Sigmoid colon (tissue), 6 donors: ENCODE measurements at regions not wholly inside any gene's neighbourhood (a gene's known extent, or its start where the extent isn't known, plus 50 kb on each side); places are given as distances from the start of the nearest gene placed in this dataset.

Source experiments
- DNase-seq: peaks from one replicate; pipeline ENCODE4 v3.0.0-alpha.2; 2019
- H3K27ac ChIP-seq, 4 donors: fragments of 200-600 bp; sonication (generic); one replicate each; pipeline ENCODE4 v1.5.1; 2016 to 2019; ENCODE audit warnings: mild to moderate bottlenecking in 1 of 4
- H3K27me3 ChIP-seq, 3 donors: fragments of 200-600 bp; sonication (generic); one replicate each; pipeline ENCODE4 v1.5.1; 2019; ENCODE audit warnings: mild to moderate bottlenecking in 1 of 3
- H3K36me3 ChIP-seq, 4 donors: fragments of 200-600 bp; sonication (generic); one replicate each; pipeline ENCODE4 v1.5.1; 2016 to 2019
- H3K4me1 ChIP-seq, 4 donors: fragments of 200-600 bp; sonication (generic); one replicate each; pipeline ENCODE4 v1.5.1; 2017 to 2019
- H3K4me3 ChIP-seq, 4 donors: fragments of 200-600 bp; sonication (generic); one replicate each; pipeline ENCODE4 v1.5.1; 2017 to 2019; ENCODE audit warnings: mild to moderate bottlenecking in 2 of 4, moderate library complexity in 1 of 4
- H3K9me3 ChIP-seq, 4 donors: fragments of 200-600 bp in 3 of 4; sonication (generic) in 3 of 4; one replicate each; pipeline versions ENCODE4 v1.5.1 to v1.6.1; 2013 to 2019
- CTCF ChIP-seq, 4 experiments: fragments of 450-650 bp in 3 of 4; fragments of 200-600 bp in 1 of 4; IDR thresholded peaks; one replicate each; pipeline ENCODE4 v1.5.1; 2016 to 2019; ENCODE audit warnings: antibody characterized with exemption in 4 of 4, mild to moderate bottlenecking in 3 of 4, moderate library complexity in 2 of 4
- EP300 ChIP-seq, 4 donors: sonication (generic); formaldehyde crosslinking; IDR thresholded peaks; one replicate each; pipeline ENCODE4 v1.6.1; 2017; ENCODE audit warnings: antibody characterized with exemption in 4 of 4
- POLR2A ChIP-seq, 2 donors: fragments of 450-650 bp; IDR thresholded peaks; one replicate each; pipeline ENCODE4 v1.6.1; 2016; ENCODE audit warnings: antibody characterized with exemption in 2 of 2, mild to moderate bottlenecking in 2 of 2, moderate library complexity in 2 of 2
- POLR2AphosphoS5 ChIP-seq, 4 donors: sonication (generic); formaldehyde crosslinking; IDR thresholded peaks; one replicate each; pipeline ENCODE4 v1.6.1; 2017; ENCODE audit warnings: antibody characterized with exemption in 4 of 4
- WGBS, 2 donors: extraction: QIAGEN DNeasy Blood & Tissue Kit; methylation state at CpG; one replicate each; pipeline ENCODE4 v1.1.7; 2013; 5-methylcytosine and 5-hydroxymethylcytosine counted together
- intact Hi-C: fragments of 100-400 bp; cut with DNase I; formaldehyde crosslinking; loops from one replicate; pipeline ENCODE4 v1.15.1; 2023
- donor health status: healthy with polysubstance abuse.
- donor health status: healthy.

GRCh38 chr10:52688899-52689298 is 83.7 kb downstream of the MBL2 start:
- WGBS, 2 donors: 80 to 89% methylated on average over 6 of the region's 6 CpGs
- Histone ChIP-seq H3K36me3 (no peaks in the 10 kb centered on the region), H3K9me3 (no peaks in the 10 kb centered on the region), H3K27ac (no peak overlapping the region), H3K27me3 (no peaks in the 10 kb centered on the region), H3K4me1 (no peaks in the 10 kb centered on the region), H3K4me3 (no peak overlapping the region)
- no peak for DNase-seq
- intact Hi-C loops: no loop called here
- TF ChIP-seq POLR2A (IDR thresholded peaks at IDR 0.05): no peak
- no peak for TF ChIP-seq CTCF (IDR thresholded peaks at IDR 0.05)
- no peak for TF ChIP-seq EP300 (IDR thresholded peaks at IDR 0.05)
- TF ChIP-seq POLR2AphosphoS5 (IDR thresholded peaks at IDR 0.05): no peak

- no peak for DNase-seq
- Histone ChIP-seq H3K27ac (no peak overlapping the region), H3K9me3 (no peaks in the 10 kb centered on the region), H3K4me3 (no peak overlapping the region), H3K27me3 (no peaks in the 10 kb centered on the region), H3K4me1 (no peaks in the 10 kb centered on the region), H3K36me3 (no peaks in the 10 kb centered on the region)
- intact Hi-C loops: no loop called here
- TF ChIP-seq EP300 (IDR thresholded peaks at IDR 0.05): no peak
- WGBS, 2 donors: 83 to 91% methylated on average over 6 of the region's 6 CpGs
Measured at GRCh38 chr10:52696232-52696631, 76.4 kb downstream of the MBL2 start.

- no peak for DNase-seq
- H3K4me1 ChIP-seq: no peaks in the 10 kb centered on the region
- no peaks in the 10 kb centered on the region for H3K36me3 ChIP-seq
- WGBS, 2 donors: 55 to 60% methylated on average over 2 of the region's 2 CpGs
- H3K4me3 ChIP-seq: no peak overlapping the region
- H3K27me3 ChIP-seq: no peaks in the 10 kb centered on the region
- no peaks in the 10 kb centered on the region for H3K9me3 ChIP-seq
- no peak overlapping the region for H3K27ac ChIP-seq
- TF ChIP-seq POLR2AphosphoS5 (IDR thresholded peaks at IDR 0.05) (no peak), EP300 (IDR thresholded peaks at IDR 0.05) (no peak), CTCF (IDR thresholded peaks at IDR 0.05) (no peak), POLR2A (IDR thresholded peaks at IDR 0.05) (no peak)
- intact Hi-C loops: no loop called here
Measured at GRCh38 chr10:52701647-52702046, 70.9 kb downstream of the MBL2 start.

- no peaks in the 10 kb centered on the region for H3K9me3 ChIP-seq
- no peak for TF ChIP-seq EP300 (IDR thresholded peaks at IDR 0.05)
- TF ChIP-seq POLR2A (IDR thresholded peaks at IDR 0.05): no peak
- TF ChIP-seq POLR2AphosphoS5 (IDR thresholded peaks at IDR 0.05): no peak
- TF ChIP-seq CTCF (IDR thresholded peaks at IDR 0.05): no peak
- intact Hi-C loops: no loop called here
- H3K36me3 ChIP-seq: no peaks in the 10 kb centered on the region
- no peaks in the 10 kb centered on the region for H3K4me1 ChIP-seq
- no peaks in the 10 kb centered on the region for H3K27me3 ChIP-seq
- no peak overlapping the region for H3K27ac ChIP-seq
- no peak overlapping the region for H3K4me3 ChIP-seq
- WGBS, 2 donors: 84 to 89% methylated on average over 3 of the region's 3 CpGs
- DNase-seq: no peak
Measured at GRCh38 chr10:52703451-52703850, 69.1 kb downstream of the MBL2 start.

- DNase-seq: no peak
- Histone ChIP-seq H3K36me3 (no peaks in the 10 kb centered on the region), H3K27me3 (no peaks in the 10 kb centered on the region), H3K9me3 (no peaks in the 10 kb centered on the region), H3K4me1 (no peaks in the 10 kb centered on the region), H3K27ac (no peak overlapping the region), H3K4me3 (no peak overlapping the region)
- 73% methylated on average over 4 of the region's 4 CpGs for WGBS, 2 donors
- TF ChIP-seq POLR2AphosphoS5 (IDR thresholded peaks at IDR 0.05): no peak
- TF ChIP-seq EP300 (IDR thresholded peaks at IDR 0.05): no peak
- TF ChIP-seq POLR2A (IDR thresholded peaks at IDR 0.05): no peak
- TF ChIP-seq CTCF (IDR thresholded peaks at IDR 0.05): no peak
- intact Hi-C loops: no loop called here
Measured at GRCh38 chr10:52703898-52704297, 68.7 kb downstream of the MBL2 start.
